MM.1S (cell line): ENCODE measurements at regions not wholly inside any gene's neighbourhood (a gene's known extent, or its start where the extent isn't known, plus 50 kb on each side); places are given as distances from the start of the nearest gene placed in this dataset.

ENCODE experiments used
- EZH2phosphoT487 ChIP-seq: fragments of 300-600 bp; sonication (generic); IDR thresholded peaks from 2 replicates; pipeline ENCODE4 v1.6.1; 2018; ENCODE audit warnings: antibody characterized with exemption, low read length
- TF ChIP-seq, protein P1 (sequence below): fragments of 300-600 bp; sonication (generic); IDR thresholded peaks from 2 replicates; pipeline ENCODE4 v1.5.1; 2016; ENCODE audit warnings: antibody characterized with exemption, low read length, mixed read lengths

DNA sequence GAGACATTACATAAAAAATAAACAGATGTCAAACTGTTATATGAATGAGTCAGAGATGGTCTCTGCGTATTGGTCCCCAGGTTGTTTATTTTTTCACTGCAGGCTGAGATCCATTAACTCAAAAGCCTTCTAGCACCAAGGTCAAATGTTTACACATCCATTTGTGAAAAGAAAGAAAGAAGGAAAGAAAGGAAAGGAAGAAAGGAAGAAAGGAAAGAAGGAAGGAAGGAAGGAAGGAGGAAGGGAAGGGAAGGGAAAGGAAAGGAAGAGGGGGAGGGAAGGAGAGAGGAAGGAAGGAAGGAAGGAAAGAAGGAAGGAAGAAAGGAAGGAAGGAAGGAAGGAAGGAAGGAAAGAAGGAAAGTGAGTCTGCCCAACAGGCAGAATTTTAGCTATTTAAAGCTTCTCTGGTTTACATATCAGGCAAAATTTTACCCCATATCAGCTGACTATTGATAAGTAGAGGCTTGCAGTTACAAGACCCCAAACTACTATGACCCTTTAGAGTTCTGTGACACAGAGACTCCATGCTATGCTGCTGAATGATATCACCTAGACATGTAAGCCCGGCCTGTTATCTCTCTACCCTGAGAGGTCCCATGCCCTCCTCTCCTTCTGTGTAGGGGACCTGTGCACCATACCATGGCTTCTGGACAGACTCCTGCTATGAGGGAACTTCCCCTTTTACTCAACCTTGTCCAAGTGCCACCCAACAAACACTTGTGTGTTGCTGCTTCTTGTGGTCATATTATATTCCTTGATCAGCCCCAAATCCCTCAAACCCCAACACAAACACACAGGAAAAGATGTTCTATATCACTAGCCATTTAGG, 59.0 kb downstream of the DRD1 start:
- TF ChIP-seq, protein P1, sequence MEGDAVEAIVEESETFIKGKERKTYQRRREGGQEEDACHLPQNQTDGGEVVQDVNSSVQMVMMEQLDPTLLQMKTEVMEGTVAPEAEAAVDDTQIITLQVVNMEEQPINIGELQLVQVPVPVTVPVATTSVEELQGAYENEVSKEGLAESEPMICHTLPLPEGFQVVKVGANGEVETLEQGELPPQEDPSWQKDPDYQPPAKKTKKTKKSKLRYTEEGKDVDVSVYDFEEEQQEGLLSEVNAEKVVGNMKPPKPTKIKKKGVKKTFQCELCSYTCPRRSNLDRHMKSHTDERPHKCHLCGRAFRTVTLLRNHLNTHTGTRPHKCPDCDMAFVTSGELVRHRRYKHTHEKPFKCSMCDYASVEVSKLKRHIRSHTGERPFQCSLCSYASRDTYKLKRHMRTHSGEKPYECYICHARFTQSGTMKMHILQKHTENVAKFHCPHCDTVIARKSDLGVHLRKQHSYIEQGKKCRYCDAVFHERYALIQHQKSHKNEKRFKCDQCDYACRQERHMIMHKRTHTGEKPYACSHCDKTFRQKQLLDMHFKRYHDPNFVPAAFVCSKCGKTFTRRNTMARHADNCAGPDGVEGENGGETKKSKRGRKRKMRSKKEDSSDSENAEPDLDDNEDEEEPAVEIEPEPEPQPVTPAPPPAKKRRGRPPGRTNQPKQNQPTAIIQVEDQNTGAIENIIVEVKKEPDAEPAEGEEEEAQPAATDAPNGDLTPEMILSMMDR: no peak
- TF ChIP-seq EZH2phosphoT487: no peak
